PFSK-1 (cell line): ENCODE measurements at regions not wholly inside any gene's neighbourhood (a gene's known extent, or its start where the extent isn't known, plus 50 kb on each side); places are given as distances from the start of the nearest gene placed in this dataset.

Source experiments
- FOXP2 ChIP-seq: optimal IDR thresholded peaks from 2 replicates; pipeline ENCODE3; 2011; ENCODE audit warnings: borderline replicate concordance, control low read depth, inconsistent platforms; ENCODE audit not compliant: insufficient read depth; ENCODE audit errors: extremely low read length, extremely low read depth
- TAF1 ChIP-seq: IDR thresholded peaks from 2 replicates; pipeline ENCODE4 v1.6.1; 2012; ENCODE audit warnings: low read length, control low read depth, borderline replicate concordance; ENCODE audit not compliant: insufficient read depth

DNA sequence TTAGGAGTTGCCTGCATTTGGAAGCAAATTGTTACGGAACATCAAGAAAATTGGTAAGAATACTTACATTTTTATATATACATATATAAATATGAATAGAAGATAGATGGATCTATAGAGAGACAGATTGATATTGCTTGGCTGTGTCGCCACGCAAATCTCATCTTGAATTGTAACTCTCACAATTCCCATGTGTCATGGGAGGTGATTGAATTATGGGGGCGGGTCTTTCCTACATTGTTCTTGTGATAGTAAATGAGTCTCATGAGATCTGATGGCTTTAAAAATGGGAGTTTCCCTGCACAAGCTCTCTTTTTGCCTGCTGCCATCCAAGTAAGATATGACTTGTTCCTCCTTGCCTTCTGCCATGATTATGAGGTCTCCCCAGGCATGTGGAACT lies 180.8 kb upstream of the HEY2 start:
- TF ChIP-seq FOXP2 (no peak), TAF1 (no peak)
